NCI-H510A (cell line): ENCODE measurements at regions not wholly inside any gene's neighbourhood (a gene's known extent, or its start where the extent isn't known, plus 50 kb on each side); places are given as distances from the start of the nearest gene placed in this dataset.

Source experiments
- DNase-seq: peaks from one replicate; lab custom pipeline; 2025; lab: John Stamatoyannopoulos, UW

GRCh38 chr3:189455641-189456417 is 175.4 kb upstream of the TP63 start:
- no peak for DNase-seq

GRCh38 chr3:189457201-189457607 is 174.0 kb upstream of the TP63 start:
- no peak for DNase-seq

GRCh38 chr3:189457631-189458412 is 173.4 kb upstream of the TP63 start:
- DNase-seq, result no peak

GRCh38 chr3:189458528-189458927 is 172.7 kb upstream of the TP63 start:
- DNase-seq, result peak; percentile 51

DNA sequence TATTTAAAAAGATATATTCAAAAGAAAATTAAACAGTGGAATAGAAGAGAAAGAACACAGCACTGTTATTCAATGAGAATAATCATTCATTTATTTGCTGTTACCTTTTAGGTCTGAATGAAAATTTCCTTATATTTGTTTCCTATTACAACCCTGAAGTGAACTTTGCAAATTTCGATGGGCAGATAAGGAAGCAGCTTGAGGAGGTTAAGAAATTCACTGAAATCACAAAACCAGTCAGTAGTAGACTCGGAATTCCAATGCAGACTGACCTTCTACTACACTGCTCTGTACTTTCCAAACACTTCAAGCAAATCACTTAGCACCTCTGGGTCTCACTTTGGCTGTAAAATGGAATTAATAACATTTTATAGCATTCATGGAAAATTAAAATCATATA is 172.0 kb upstream of the TP63 start:
- no peak for DNase-seq

DNA sequence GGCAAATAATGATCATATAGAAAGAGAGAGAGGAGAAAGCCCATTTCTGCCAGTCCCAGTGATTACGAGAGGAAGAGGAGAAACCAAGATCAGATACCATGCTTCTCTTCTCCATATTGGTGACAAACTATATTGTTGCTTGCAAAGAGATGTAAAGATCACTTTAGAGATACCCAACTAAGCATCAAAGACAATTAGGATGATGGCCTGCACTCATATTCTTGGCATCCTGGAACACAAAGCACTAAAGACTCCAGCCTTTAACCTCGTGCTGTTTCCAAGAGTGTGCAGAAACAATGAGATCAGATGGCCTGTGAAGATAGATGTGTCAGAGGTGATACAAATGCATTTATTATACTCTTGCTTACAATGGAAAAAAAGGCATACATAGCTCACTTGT is 170.7 kb upstream of the TP63 start:
- no peak for DNase-seq

DNA sequence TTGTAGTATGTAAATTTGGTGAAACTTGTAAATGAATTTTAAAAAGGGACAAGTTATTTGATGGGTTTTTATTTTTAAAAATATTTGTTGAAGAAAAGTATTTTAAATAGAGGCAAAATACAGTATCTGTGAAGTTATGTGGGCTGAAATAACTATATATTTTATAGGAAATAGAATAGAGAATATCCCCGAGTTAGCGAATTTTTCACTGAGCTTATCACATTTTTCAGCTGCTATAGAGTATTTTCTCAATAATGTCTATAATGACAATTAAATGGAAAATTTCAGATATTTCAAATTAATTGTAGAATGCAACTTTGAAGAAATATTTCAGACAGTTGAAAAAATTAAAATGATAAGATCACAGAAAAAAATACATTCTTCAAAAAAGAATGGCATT is 166.4 kb upstream of the TP63 start:
- no peak for DNase-seq

- DNase-seq, result no peak
Measured at GRCh38 chr3:189466004-189466403, 165.2 kb upstream of the TP63 start.

- no peak for DNase-seq
Measured at GRCh38 chr3:189467451-189467850, 163.7 kb upstream of the TP63 start.

GRCh38 chr3:189474944-189475343 is 156.2 kb upstream of the TP63 start:
- no peak for DNase-seq

DNA sequence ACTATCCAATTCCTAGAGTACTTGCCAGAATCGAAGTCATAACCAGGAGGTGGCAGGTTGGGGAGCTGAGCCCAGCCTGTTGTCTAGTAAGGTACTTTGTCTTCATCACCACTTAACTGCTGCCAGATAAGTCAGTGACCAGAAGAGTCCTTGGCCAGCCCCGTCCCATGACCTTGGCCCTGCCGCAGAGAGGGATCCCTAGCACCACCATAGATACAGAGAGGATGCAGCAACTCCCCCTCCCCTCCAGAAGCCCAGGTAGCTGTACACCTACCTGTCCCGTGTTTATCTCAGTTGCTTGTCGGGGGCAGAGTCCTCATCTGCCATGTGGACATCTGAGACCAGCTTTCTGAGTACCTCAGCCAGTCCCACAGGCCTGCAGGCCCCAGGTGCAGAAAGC is 153.6 kb upstream of the TP63 start:
- no peak for DNase-seq

GRCh38 chr3:189486556-189486955 is 144.6 kb upstream of the TP63 start:
- no peak for DNase-seq

- DNase-seq, result no peak
Measured at GRCh38 chr3:189488241-189488767, 142.9 kb upstream of the TP63 start.

DNA sequence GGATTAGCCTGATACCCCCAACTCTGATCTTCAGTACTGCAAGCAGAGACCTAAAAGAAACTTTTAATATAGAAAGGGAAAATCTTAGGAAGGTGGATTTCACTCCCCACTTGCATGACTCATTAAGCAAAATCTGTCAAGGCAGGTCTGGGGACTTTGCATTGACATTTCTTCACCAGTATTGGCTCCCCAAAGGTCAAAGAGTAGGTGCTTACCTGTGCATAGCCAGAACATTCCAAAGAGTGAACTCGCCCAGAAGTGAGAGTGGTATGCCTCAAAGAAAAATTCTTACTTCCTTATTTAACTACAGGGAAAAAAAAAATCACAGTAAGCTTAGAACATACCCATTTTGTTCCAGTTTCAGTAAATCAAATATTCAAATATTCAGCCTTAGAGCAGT is 140.9 kb upstream of the TP63 start:
- no peak for DNase-seq

DNA sequence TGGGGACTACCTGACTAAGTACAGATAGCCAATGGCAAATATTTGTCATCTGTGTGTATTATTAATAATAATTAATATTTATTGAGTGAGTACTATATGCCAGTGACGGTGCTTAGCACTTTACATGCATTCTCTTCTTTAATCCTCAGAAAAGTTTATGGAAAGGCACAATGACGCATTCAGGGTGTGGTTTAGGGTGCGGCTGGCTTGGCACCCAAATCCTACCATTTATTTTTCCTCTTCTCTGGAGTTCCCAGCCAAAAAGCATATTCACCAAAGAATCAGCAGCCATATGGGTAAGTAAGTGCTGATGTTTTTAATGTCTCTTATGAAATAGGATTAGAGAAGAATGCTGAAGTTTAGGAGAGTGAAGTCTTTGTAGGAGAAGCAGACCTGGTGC is 140.4 kb upstream of the TP63 start:
- no peak for DNase-seq

DNA sequence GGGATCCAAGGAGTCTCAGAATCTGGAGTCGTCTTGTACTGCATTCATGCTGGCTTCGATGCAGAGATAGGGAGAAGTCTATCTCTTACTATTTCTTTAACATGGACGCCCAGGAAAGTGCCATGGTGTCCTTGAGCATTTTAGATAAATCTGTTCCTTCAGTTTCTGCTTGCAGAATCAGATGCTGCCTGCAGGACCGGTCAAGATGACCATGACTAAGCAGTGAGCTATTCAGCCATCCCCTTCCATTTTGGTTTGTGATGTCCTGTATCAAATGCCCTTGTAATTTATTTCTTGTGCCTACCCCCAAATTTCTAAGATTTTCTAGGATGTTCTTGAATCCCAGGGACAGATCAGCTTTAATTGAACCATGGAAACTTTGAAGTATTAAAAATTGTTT is 139.4 kb upstream of the TP63 start:
- DNase-seq, result no peak

GRCh38 chr3:189493271-189493670 is 137.9 kb upstream of the TP63 start:
- no peak for DNase-seq

DNA sequence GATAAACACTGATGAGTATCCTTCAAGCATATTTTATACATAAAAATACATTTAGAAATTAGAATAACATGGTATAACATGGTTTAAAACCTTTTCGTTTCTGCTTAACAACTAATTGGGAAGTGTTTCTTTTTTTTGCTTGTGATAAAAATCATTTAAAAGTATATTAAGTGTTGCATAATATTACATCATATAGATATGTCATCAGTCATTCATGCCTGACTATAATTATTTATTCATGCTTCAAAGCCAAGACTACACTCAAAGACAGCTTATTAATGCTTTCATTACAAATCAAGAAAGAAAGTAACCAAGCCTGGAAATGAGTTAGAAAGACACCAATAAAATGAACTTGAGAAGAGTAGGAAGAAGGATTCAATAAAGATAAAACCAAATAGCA is 136.6 kb upstream of the TP63 start:
- no peak for DNase-seq

GRCh38 chr3:189496375-189497138 is 134.6 kb upstream of the TP63 start:
- no peak for DNase-seq

- DNase-seq, result no peak
Measured at GRCh38 chr3:189498995-189499704, 132.0 kb upstream of the TP63 start.

- no peak for DNase-seq
Measured at GRCh38 chr3:189500299-189500698, 130.9 kb upstream of the TP63 start.
